GM03348 (cell line): ENCODE measurements at regions not wholly inside any gene's neighbourhood (a gene's known extent, or its start where the extent isn't known, plus 50 kb on each side); places are given as distances from the start of the nearest gene placed in this dataset.

Experiments used
- DNase-seq: peaks from one replicate; pipeline ENCODE4 v3.0.0; 2012; ENCODE audit warnings: low spot score

GRCh38 chr5:8241076-8241475, 372.1 kb downstream of the MTRR start:
- DNase-seq: no peak

- DNase-seq: no peak
These were observed 372.6 kb downstream of the MTRR start for GRCh38 chr5:8241558-8241957.

- no peak for DNase-seq
These were observed 378.3 kb downstream of the MTRR start for GRCh38 chr5:8247049-8247899.

GRCh38 chr5:8253376-8253775, 384.4 kb downstream of the MTRR start:
- DNase-seq: no peak

- DNase-seq: no peak
These were observed 385.7 kb downstream of the MTRR start for GRCh38 chr5:8254674-8255073.

- DNase-seq: no peak
These were observed 389.9 kb downstream of the MTRR start for GRCh38 chr5:8258801-8259200.

- no peak for DNase-seq
These were observed 401.3 kb downstream of the MTRR start for GRCh38 chr5:8270246-8270645.

- DNase-seq: no peak
These were observed 411.9 kb downstream of the MTRR start for GRCh38 chr5:8280711-8281363.

GRCh38 chr5:8288334-8288733, 419.4 kb downstream of the MTRR start:
- no peak for DNase-seq

- no peak for DNase-seq
These were observed 420.1 kb downstream of the MTRR start for GRCh38 chr5:8288897-8289516.

GRCh38 chr5:8289779-8290178, 420.8 kb downstream of the MTRR start:
- DNase-seq: no peak

- no peak for DNase-seq
These were observed 421.8 kb downstream of the MTRR start for GRCh38 chr5:8290721-8291120.

- DNase-seq: no peak
These were observed 422.7 kb downstream of the MTRR start for GRCh38 chr5:8291641-8292040.

GRCh38 chr5:8295141-8295540, 426.2 kb downstream of the MTRR start:
- DNase-seq: no peak

GRCh38 chr5:8299716-8300115, 430.8 kb downstream of the MTRR start:
- no peak for DNase-seq

- no peak for DNase-seq
These were observed 435.4 kb downstream of the MTRR start for GRCh38 chr5:8304341-8304740.

GRCh38 chr5:8306288-8306896, 437.4 kb downstream of the MTRR start:
- DNase-seq: no peak

GRCh38 chr5:8314965-8315364, 446.0 kb downstream of the MTRR start:
- DNase-seq: no peak

- DNase-seq: no peak
These were observed 447.8 kb downstream of the MTRR start for GRCh38 chr5:8316608-8317280.

- DNase-seq: no peak
These were observed 448.4 kb downstream of the MTRR start for GRCh38 chr5:8317335-8317734.

- DNase-seq: no peak
These were observed 451.3 kb downstream of the MTRR start for GRCh38 chr5:8320244-8320643.

GRCh38 chr5:8321272-8321671, 452.3 kb downstream of the MTRR start:
- no peak for DNase-seq
